GM12892 (cell line): ENCODE measurements at regions not wholly inside any gene's neighbourhood (a gene's known extent, or its start where the extent isn't known, plus 50 kb on each side); places are given as distances from the start of the nearest gene placed in this dataset.

ENCODE experiments used
- POLR2A ChIP-seq: IDR thresholded peaks from 2 replicates; pipeline ENCODE4 v1.6.1; 2011; ENCODE audit warnings: low read depth, low read length, control low read depth
- TAF1 ChIP-seq: IDR thresholded peaks from 2 replicates; pipeline ENCODE4 v1.6.1; 2011; ENCODE audit warnings: low read depth, mild to moderate bottlenecking, control low read depth, low read length, borderline replicate concordance

GRCh38 chr16:75841517-75841916 lies 115.2 kb upstream of the CPHXL start:
- TF ChIP-seq TAF1, result no peak
- TF ChIP-seq POLR2A, result no peak
